ENCODE measurements at regions not wholly inside any gene's neighbourhood (a gene's known extent, or its start where the extent isn't known, plus 50 kb on each side); places are given as distances from the start of the nearest gene placed in this dataset.
"Not testable (repeated sequence)": the region's sequence is repeated elsewhere in the genome, so short reads cannot be mapped to it uniquely, and the experiment has no call there.

- no peak for DNase-seq
These were observed 1086.1 kb downstream of the GRM8 start for GRCh38 chr7:126166645-126167044.

GRCh38 chr7:126163647-126164046 is 1089.1 kb downstream of the GRM8 start:
- no peak for DNase-seq

GRCh38 chr7:126157391-126157790 is 1095.3 kb downstream of the GRM8 start:
- no peak for DNase-seq

GRCh38 chr7:126150278-126150958 is 1102.3 kb downstream of the GRM8 start:
- DNase-seq, result no peak

- DNase-seq, result no peak
These were observed 1111.8 kb downstream of the GRM8 start for GRCh38 chr7:126140858-126141466.

GRCh38 chr7:126119981-126120380 is 1132.8 kb downstream of the GRM8 start:
- DNase-seq, result no peak

GRCh38 chr7:126103582-126103981 is 1149.2 kb downstream of the GRM8 start:
- no peak for DNase-seq

GRCh38 chr7:126083014-126083413 is 1153.4 kb upstream of the POT1 start:
- no peak for DNase-seq

GRCh38 chr7:126079581-126079980 is 1150.0 kb upstream of the POT1 start:
- DNase-seq, result no peak

GRCh38 chr7:126079151-126079550 is 1149.5 kb upstream of the POT1 start:
- DNase-seq, result no peak

GRCh38 chr7:126065766-126066165 is 1136.1 kb upstream of the POT1 start:
- no peak for DNase-seq

GRCh38 chr7:126057979-126058378 is 1128.4 kb upstream of the POT1 start:
- no peak for DNase-seq

- DNase-seq, result not testable (repeated sequence)
These were observed 1127.0 kb upstream of the POT1 start for GRCh38 chr7:126056613-126057012.

GRCh38 chr7:126052229-126052628 is 1122.6 kb upstream of the POT1 start:
- no peak for DNase-seq

- no peak for DNase-seq
These were observed 1115.0 kb upstream of the POT1 start for GRCh38 chr7:126044662-126045061.

GRCh38 chr7:126041472-126041871 is 1111.8 kb upstream of the POT1 start:
- DNase-seq, result no peak

- DNase-seq, result no peak
These were observed 1110.8 kb upstream of the POT1 start for GRCh38 chr7:126040114-126041045.

GRCh38 chr7:126026421-126027088 is 1096.9 kb upstream of the POT1 start:
- DNase-seq, result peak; percentile 15

GRCh38 chr7:126022452-126022851 is 1092.8 kb upstream of the POT1 start:
- no peak for DNase-seq

GRCh38 chr7:126016722-126017121 is 1087.1 kb upstream of the POT1 start:
- no peak for DNase-seq

GRCh38 chr7:126005064-126005463 is 1075.4 kb upstream of the POT1 start:
- DNase-seq, result no peak

- peak; percentile 11 for DNase-seq
These were observed 1071.7 kb upstream of the POT1 start for GRCh38 chr7:126001349-126001748.

- no peak for DNase-seq
These were observed 1055.2 kb upstream of the POT1 start for GRCh38 chr7:125984795-125985194.

All from NCI-H510A treated with DMSO at 0.1 percent for 48 hours (cell line).